K562 (cell line): ENCODE measurements at regions not wholly inside any gene's neighbourhood (a gene's known extent, or its start where the extent isn't known, plus 50 kb on each side); places are given as distances from the start of the nearest gene placed in this dataset.

Experiments used
- ATF1 ChIP-seq, 2 experiments: fragments of 450-650 bp in 1 of 2; IDR thresholded peaks; 2 replicates each; pipeline ENCODE4 v1.6.1; 2016; ENCODE audit warnings: missing compliant biosample characterization in 1 of 2, missing genetic modification characterization in 1 of 2
- ATF2 ChIP-seq: sonication (generic); formaldehyde crosslinking; IDR thresholded peaks from 2 replicates; pipeline ENCODE4 v1.8.1; 2022; ENCODE audit warnings: missing genetic modification reagents
- ATF3 ChIP-seq, 2 experiments: fragments of 450-650 bp in 1 of 2; sonication (generic) in 1 of 2; formaldehyde crosslinking in 1 of 2; IDR thresholded peaks in 1 of 2; conservative IDR thresholded peaks in 1 of 2; 2 replicates each; pipeline versions ENCODE4 v1.6.1 to v1.8.1; 2016 to 2023; ENCODE audit warnings: mild to moderate bottlenecking in 2 of 2, moderate library complexity in 2 of 2, inconsistent platforms in 1 of 2, missing genetic modification reagents in 1 of 2
- CSDE1 ChIP-seq, 2 experiments: fragments of 450-650 bp; IDR thresholded peaks; 2 replicates each; pipeline ENCODE4 v1.6.1; 2016; ENCODE audit warnings: mild to moderate bottlenecking in 1 of 2
- E2F1 ChIP-seq: sonication (generic); formaldehyde crosslinking; IDR thresholded peaks from 2 replicates; pipeline ENCODE4 v1.8.1; 2023; ENCODE audit warnings: mild to moderate bottlenecking, missing genetic modification reagents, moderate library complexity
- ETS2 ChIP-seq: IDR thresholded peaks from 2 replicates; pipeline ENCODE4 v1.6.1; 2016; ENCODE audit warnings: borderline replicate concordance, missing genetic modification characterization, mild to moderate bottlenecking, moderate library complexity, missing compliant biosample characterization; ENCODE audit not compliant: poor library complexity, severe bottlenecking
- GABPA ChIP-seq: fragments of 200-800 bp; sonication (Bioruptor generic); conservative IDR thresholded peaks from 2 replicates; pipeline ENCODE4 v1.6.1; 2016; ENCODE audit warnings: low read depth, missing genetic modification characterization, missing compliant biosample characterization
- GATAD2B ChIP-seq: fragments of 450-650 bp; IDR thresholded peaks from 2 replicates; pipeline ENCODE4 v1.6.1; 2017; ENCODE audit warnings: mild to moderate bottlenecking, borderline replicate concordance
- HMGN3 ChIP-seq: IDR thresholded peaks from 2 replicates; pipeline ENCODE4 v1.6.1; 2011; ENCODE audit warnings: borderline replicate concordance, low read depth, mild to moderate bottlenecking, mixed read lengths, low read length; ENCODE audit not compliant: insufficient read length; ENCODE audit errors: extremely low read depth
- KLF16 ChIP-seq: IDR thresholded peaks from 2 replicates; pipeline ENCODE4 v1.6.1; 2016; ENCODE audit warnings: antibody characterized with exemption
- PTTG1 ChIP-seq: fragments of 450-650 bp; IDR thresholded peaks from 2 replicates; pipeline ENCODE4 v1.6.1; 2016; ENCODE audit warnings: low read depth, mild to moderate bottlenecking, missing genetic modification characterization, missing compliant biosample characterization
- TAF15 ChIP-seq: fragments of 200-400 bp; formaldehyde crosslinking; IDR thresholded peaks from 2 replicates; pipeline ENCODE4 v1.6.1; 2017; ENCODE audit warnings: mild to moderate bottlenecking, low read depth, low read length, moderate library complexity
- TFE3 ChIP-seq: fragments of 450-650 bp; formaldehyde crosslinking; IDR thresholded peaks from 2 replicates; pipeline ENCODE4 v1.4.0; 2020; ENCODE audit warnings: mild to moderate bottlenecking, mixed read lengths

- no peak for TF ChIP-seq PTTG1 (tag)
- no peak for TF ChIP-seq ATF2
- no peak for TF ChIP-seq E2F1 (CRISPR knock-in tag)
- no peak for TF ChIP-seq TAF15
- no peak for TF ChIP-seq GATAD2B
- TF ChIP-seq ETS2 (tag), result no peak
- TF ChIP-seq KLF16, result no peak
- TF ChIP-seq CSDE1 (IDR thresholded peaks at IDR 0.05), result no peak
- 0 out of 2 replicates have a peak, but pooled peaks have one; percentile 18 for TF ChIP-seq GABPA (tag)
- TF ChIP-seq HMGN3, result no peak
- peak; percentile 48; the same call in 1 of the 2 replicates for TF ChIP-seq ATF3 (IDR thresholded peaks at IDR 0.05)
- TF ChIP-seq ATF3 (CRISPR knock-in tag; conservative IDR thresholded peaks at IDR 0.05), result no peak
- no peak for TF ChIP-seq ATF1 (CRISPR knock-in tag; IDR thresholded peaks at IDR 0.05)
- peak; percentile 43; the same call in 1 of the 2 replicates for TF ChIP-seq ATF1 (tag; IDR thresholded peaks at IDR 0.05)
- no peak for TF ChIP-seq TFE3 (CRISPR knock-in tag)
Measured at GRCh38 chr10:47076949-47077361, 165.7 kb downstream of the PTPN20 start (continued).
